ENCODE measurements at regions not wholly inside any gene's neighbourhood (a gene's known extent, or its start where the extent isn't known, plus 50 kb on each side); places are given as distances from the start of the nearest gene placed in this dataset.

DNA sequence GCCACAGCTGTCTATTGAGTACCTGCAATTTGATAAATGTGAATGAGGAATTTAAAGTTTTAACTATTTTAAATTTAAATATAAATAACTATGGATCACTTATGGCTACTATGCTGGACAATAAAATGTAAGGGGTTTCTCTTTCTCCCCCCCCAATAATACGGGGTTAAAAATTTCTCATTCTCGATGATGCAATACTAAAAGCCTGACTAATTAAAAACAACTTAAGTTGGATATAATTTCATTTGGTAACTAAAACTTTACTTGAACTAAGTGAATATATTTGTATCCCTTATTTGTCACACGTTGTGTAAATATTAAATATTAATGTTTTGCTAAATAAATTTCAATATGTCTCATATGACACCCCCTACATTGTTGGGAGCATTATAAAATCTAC is 297.3 kb downstream of the GRB14 start:
- no peak for DNase-seq (ENCODE audit: low spot score)
- no peak for TF ChIP-seq CTCF (IDR thresholded peaks at IDR 0.05; ENCODE audit: extremely low read depth, missing control alignments)

DNA sequence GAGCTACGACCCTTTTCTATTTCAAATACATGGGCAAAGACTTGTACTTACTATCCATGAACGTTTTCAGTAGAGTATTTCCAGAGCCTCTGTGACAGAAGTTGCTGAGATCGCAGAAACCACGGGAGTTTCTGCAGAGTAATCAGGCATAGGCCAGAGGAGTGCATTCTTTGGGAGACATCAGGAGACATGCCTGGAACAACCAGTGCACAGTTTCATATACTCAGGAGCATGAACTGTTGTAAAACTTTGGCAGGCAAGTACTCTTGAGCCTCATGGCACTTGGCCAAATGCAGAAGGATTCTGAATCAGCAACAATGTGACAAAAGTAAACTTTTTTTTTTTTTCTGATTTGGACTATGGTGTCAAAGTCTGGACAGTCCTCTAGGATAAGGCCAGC is 307.1 kb downstream of the GRB14 start:
- no peak for TF ChIP-seq CTCF (IDR thresholded peaks at IDR 0.05; ENCODE audit: extremely low read depth, missing control alignments)
- DNase-seq (ENCODE audit: low spot score): no peak

- DNase-seq (ENCODE audit: low spot score): no peak
- no peak for TF ChIP-seq CTCF (IDR thresholded peaks at IDR 0.05; ENCODE audit: extremely low read depth, missing control alignments)
These were observed 314.4 kb downstream of the GRB14 start for GRCh38 chr2:164306872-164307271.

DNA sequence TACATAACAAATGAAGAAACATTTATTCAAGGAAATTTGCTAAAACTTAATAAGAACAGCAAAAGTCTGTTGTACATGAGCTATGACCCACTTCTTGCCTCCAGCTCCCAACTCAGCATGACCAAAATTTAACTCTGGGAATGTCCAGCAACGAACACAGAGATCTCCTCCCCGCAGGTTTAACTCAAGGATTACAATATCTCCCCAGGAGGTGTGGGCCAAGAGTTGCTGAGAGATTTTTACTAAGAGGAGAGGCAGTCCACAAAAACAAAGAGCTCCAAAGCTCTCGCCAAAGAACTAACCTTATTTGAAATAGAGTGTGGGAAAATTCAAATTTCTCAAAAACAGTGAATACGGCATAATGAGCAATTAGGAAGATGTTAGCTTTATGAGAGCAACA is 318.5 kb downstream of the GRB14 start:
- DNase-seq (ENCODE audit: low spot score): no peak
- no peak for TF ChIP-seq CTCF (IDR thresholded peaks at IDR 0.05; ENCODE audit: extremely low read depth, missing control alignments)

GRCh38 chr2:164288235-164288634 is 333.0 kb downstream of the GRB14 start:
- no peak for DNase-seq (ENCODE audit: low spot score)
- TF ChIP-seq CTCF (IDR thresholded peaks at IDR 0.05; ENCODE audit: extremely low read depth, missing control alignments): no peak

GRCh38 chr2:164287056-164287455 is 334.2 kb downstream of the GRB14 start:
- DNase-seq (ENCODE audit: low spot score): no peak
- no peak for TF ChIP-seq CTCF (IDR thresholded peaks at IDR 0.05; ENCODE audit: extremely low read depth, missing control alignments)

GRCh38 chr2:164285576-164285975 is 335.7 kb downstream of the GRB14 start:
- no peak for DNase-seq (ENCODE audit: low spot score)
- no peak for TF ChIP-seq CTCF (IDR thresholded peaks at IDR 0.05; ENCODE audit: extremely low read depth, missing control alignments)

Measured in GM20000 (cell line).